ENCODE measurements at regions not wholly inside any gene's neighbourhood (a gene's known extent, or its start where the extent isn't known, plus 50 kb on each side); places are given as distances from the start of the nearest gene placed in this dataset.

GRCh38 chr2:242064364-242065250, 195.1 kb downstream of the RTP5 start:
- H3K36me3 Mint-ChIP-seq (ENCODE audit: insufficient read depth in 1 of 3, low read depth in 3 of 3): peaks cover 16 to 27% (median 16%) of the 10 kb centered on the region in 3 experiments
- Histone ChIP-seq H3K14ac (ENCODE audit: insufficient read depth, low read length) (no peak overlapping the region), H4K8ac (replicated peaks; ENCODE audit: insufficient read length, low read depth, low read length) (no peak overlapping the region), H2BK15ac (ENCODE audit: low read depth, low read length) (no peak overlapping the region), H3K4ac (ENCODE audit: low read depth, low read length) (no peak overlapping the region), H3K4me2 (ENCODE audit: insufficient read depth, insufficient read length, low read length) (no peak overlapping the region), H2BK5ac (ENCODE audit: insufficient read length, low read length) (no peak overlapping the region), H3K23ac (ENCODE audit: insufficient read length, low read depth, low read length) (no peak overlapping the region), H3K79me2 (ENCODE audit: insufficient read depth, low read length) (no peaks in the 10 kb centered on the region), H2AK5ac (ENCODE audit: insufficient read length, low read length) (no peak overlapping the region), H3T11ph (ENCODE audit: low read length) (no peak overlapping the region), H3K56ac (ENCODE audit: insufficient read length, low read depth, low read length) (no peak overlapping the region), H2AFZ (ENCODE audit: low read length) (no peak overlapping the region), H2BK12ac (ENCODE audit: insufficient read length, low read depth, low read length) (no peak overlapping the region), H3K4me1 (ENCODE audit: insufficient read depth, low read length) (peaks cover 7% of the 10 kb centered on the region; the same call in 1 of the 2 replicates), H3K18ac (ENCODE audit: insufficient read length, low read depth, low read length) (no peak overlapping the region), H3K27me3 (ENCODE audit: insufficient read depth, low read length) (no peaks in the 10 kb centered on the region), H3K9ac (ENCODE audit: extremely low read depth, insufficient read length, low read length) (no peak overlapping the region), H3K23me2 (ENCODE audit: insufficient read length, low read depth, low read length, poor library complexity, severe bottlenecking) (no peaks in the 10 kb centered on the region), H4K5ac (ENCODE audit: insufficient read length, low read depth, low read length) (no peak overlapping the region), H4K91ac (ENCODE audit: insufficient read length, low read depth, low read length) (no peak overlapping the region), H2BK20ac (ENCODE audit: low read depth, low read length, poor library complexity, severe bottlenecking) (no peak overlapping the region), H3K79me1 (ENCODE audit: insufficient read depth, low read depth, low read length, poor library complexity, severe bottlenecking) (no peaks in the 10 kb centered on the region), H3K27ac (ENCODE audit: insufficient read length, low read depth, low read length) (no peak overlapping the region), H2BK120ac (ENCODE audit: low read depth, low read length, poor library complexity, severe bottlenecking) (no peak overlapping the region), H3K9me3 (ENCODE audit: control insufficient read depth, low read depth, low read length) (no peaks in the 10 kb centered on the region), H4K20me1 (ENCODE audit: control insufficient read depth, insufficient read depth, insufficient read length) (no peaks in the 10 kb centered on the region)
- DNase-seq: no peak
- peaks cover 44 to 51% of the 10 kb centered on the region in 2 experiments for H3K4me1 Mint-ChIP-seq
- TF ChIP-seq CTCF (conservative IDR thresholded peaks at IDR 0.05): no peak
- WGBS (ENCODE audit: extremely low coverage, insufficient read length, low lambda C conversion rate): no CpG with 5 or more reads among the region's 19 CpGs
- H3K27ac Mint-ChIP-seq: peak overlapping the region in 1 of 3 experiments; percentile 7; a peak in 2 of 7 replicates
- peaks cover 68% of the 10 kb centered on the region for H3K27me3 Mint-ChIP-seq (ENCODE audit: low read depth)
- peak overlapping the region in 1 of 2 experiments; percentile 3; a peak in 3 of 5 replicates for H3K4me3 Mint-ChIP-seq
- peaks cover 26 to 30% of the 10 kb centered on the region in 2 experiments for H3K9me3 Mint-ChIP-seq
